Sigmoid colon (tissue), 3 donors: ENCODE measurements at regions not wholly inside any gene's neighbourhood (a gene's known extent, or its start where the extent isn't known, plus 50 kb on each side); places are given as distances from the start of the nearest gene placed in this dataset.

Experiments used
- CTCF ChIP-seq, 4 experiments: fragments of 450-650 bp in 3 of 4; fragments of 200-600 bp in 1 of 4; IDR thresholded peaks; one replicate each; pipeline ENCODE4 v1.5.1; 2016 to 2019; ENCODE audit warnings: antibody characterized with exemption in 4 of 4, mild to moderate bottlenecking in 3 of 4, moderate library complexity in 2 of 4
- POLR2A ChIP-seq, 2 donors: fragments of 450-650 bp; IDR thresholded peaks; one replicate each; pipeline ENCODE4 v1.6.1; 2016; ENCODE audit warnings: antibody characterized with exemption in 2 of 2, mild to moderate bottlenecking in 2 of 2, moderate library complexity in 2 of 2

GRCh38 chr1:30411206-30411605, 312.2 kb downstream of the MATN1 start:
- TF ChIP-seq CTCF (IDR thresholded peaks at IDR 0.05) = no peak
- no peak for TF ChIP-seq POLR2A (IDR thresholded peaks at IDR 0.05)
